ENCODE measurements at regions not wholly inside any gene's neighbourhood (a gene's known extent, or its start where the extent isn't known, plus 50 kb on each side); places are given as distances from the start of the nearest gene placed in this dataset.

- H3K4me2 ChIP-seq (ENCODE audit: insufficient read depth, low read length) = no peak overlapping the region
- no peak for DNase-seq (ENCODE audit: low read depth, low spot score)
Observed at GRCh38 chr16:88289561-88289960, 93.2 kb upstream of the ZNF469 start.

More at GRCh38 chr16:88289561-88289960, 93.2 kb upstream of the ZNF469 start:
- no peak overlapping the region for H3K27ac ChIP-seq (ENCODE audit: insufficient read depth, low read depth, low read length)
- no TSS peak for BruUV-seq (replicated peaks)
- ChIA-PET CTCF (interaction anchor here (0.9 kb wide), 1 partner anchor 148 kb away, joined by 3 read pairs; no protein-coding TSS in a partner anchor), POLR2A (no interaction called here)
- dilution Hi-C loops (cut with MboI; ENCODE audit: extremely low pct_ligation_motif_present, low sequenced_read_pairs) = no loop called here
- H2AFZ ChIP-seq (ENCODE audit: low read depth, low read length) = no peak overlapping the region
- FAIRE-seq = no peak
- no peak overlapping the region for H3K9ac ChIP-seq (replicated peaks; ENCODE audit: extremely low read depth, insufficient read depth, low read length)
- H4K20me1 ChIP-seq (replicated peaks; ENCODE audit: control insufficient read depth, extremely low read depth, insufficient read depth, low read length) = no peaks in the 10 kb centered on the region
- H3K4me3 ChIP-seq (replicated peaks in 1 of 3; ENCODE audit: insufficient read depth in 1 of 3, low read depth in 1 of 3, low read length in 3 of 3) = no peak overlapping the region
- no peaks in the 10 kb centered on the region for H3K79me2 ChIP-seq (ENCODE audit: control insufficient read depth, insufficient read depth, low read length)
- H3K36me3 ChIP-seq (ENCODE audit: control insufficient read depth in 2 of 2, extremely low read depth in 1 of 2, insufficient read depth in 2 of 2, low read length in 2 of 2) = no peaks in the 10 kb centered on the region
- H3K9me1 ChIP-seq (replicated peaks; ENCODE audit: control insufficient read depth, extremely low read depth, insufficient read depth, low read length) = no peaks in the 10 kb centered on the region
- intact Hi-C loops (cut with micrococcal nuclease) = no loop called here
- TF ChIP-seq GATA2 (IDR thresholded peaks at IDR 0.05; ENCODE audit: insufficient read depth, insufficient read length, low read depth, low read length) (no peak), MYC (IDR thresholded peaks at IDR 0.05; ENCODE audit: low read depth, low read length) (no peak), FOS (IDR thresholded peaks at IDR 0.05; ENCODE audit: borderline replicate concordance, insufficient read depth, low read length) (no peak), CTCF (IDR thresholded peaks at IDR 0.05; ENCODE audit: extremely low read depth in 1 of 2, insufficient read depth in 1 of 2, low read depth in 1 of 2, low read length in 2 of 2) (no peak), POLR2AphosphoS5 (IDR thresholded peaks at IDR 0.05; ENCODE audit: insufficient read depth, low read depth, low read length) (no peak), POLR2A (IDR thresholded peaks at IDR 0.05; ENCODE audit: low read depth, low read length) (no peak), EZH2 (IDR thresholded peaks at IDR 0.05; ENCODE audit: borderline replicate concordance, low read depth, low read length, severe bottlenecking) (no peak), MAX (IDR thresholded peaks at IDR 0.05; ENCODE audit: insufficient read depth, insufficient read length) (no peak), JUN (IDR thresholded peaks at IDR 0.05; ENCODE audit: borderline replicate concordance, insufficient read depth, insufficient read length, low read depth) (no peak)
- H3K27me3 ChIP-seq (ENCODE audit: control insufficient read depth in 2 of 2, insufficient read depth in 2 of 2, low read length in 2 of 2) = no peaks in the 10 kb centered on the region
- H3K9me3 ChIP-seq (replicated peaks; ENCODE audit: control insufficient read depth, insufficient read depth, low read length) = peaks cover 3% of the 10 kb centered on the region
- no peaks in the 10 kb centered on the region for H3K4me1 ChIP-seq (ENCODE audit: control insufficient read depth, extremely low read depth, insufficient read depth, low read length)
